SK-N-SH treated with all-trans-retinoic acid at 6 μM for 48 hours (cell line): ENCODE measurements at regions not wholly inside any gene's neighbourhood (a gene's known extent, or its start where the extent isn't known, plus 50 kb on each side); places are given as distances from the start of the nearest gene placed in this dataset.

Source experiments
- ATAC-seq: fragments of 200-7000 bp; cut with Tn5 transposase; 3 replicates; pipeline ENCODE4 v1.9.1; 2020; ENCODE audit warnings: mild to moderate bottlenecking, moderate library complexity
- ARNTL ChIP-seq: fragments of 450-650 bp; formaldehyde crosslinking; IDR thresholded peaks from 2 replicates; pipeline ENCODE4 v1.5.0; 2020; ENCODE audit warnings: low read depth, mild to moderate bottlenecking, moderate library complexity, borderline replicate concordance
- BACH2 ChIP-seq: fragments of 250-450 bp; sonication (Bioruptor Pico); IDR thresholded peaks from 2 replicates; pipeline ENCODE4 v1.9.0; 2021; ENCODE audit warnings: mild to moderate bottlenecking, borderline replicate concordance
- CREB5 ChIP-seq: fragments of 250-450 bp; sonication (Bioruptor Pico); IDR thresholded peaks from 2 replicates; pipeline ENCODE4 v1.5.1; 2020; ENCODE audit warnings: low read depth, mild to moderate bottlenecking, moderate library complexity
- CSDC2 ChIP-seq: fragments of 250-450 bp; sonication (Bioruptor Pico); IDR thresholded peaks from 2 replicates; pipeline ENCODE4 v1.5.0; 2020; ENCODE audit warnings: mild to moderate bottlenecking, moderate library complexity
- CSRNP3 ChIP-seq: fragments of 250-450 bp; sonication (Bioruptor Pico); IDR thresholded peaks from 2 replicates; pipeline ENCODE4 v1.5.1; 2021; ENCODE audit warnings: mild to moderate bottlenecking, moderate library complexity
- ESRRG ChIP-seq: fragments of 250-450 bp; sonication (Bioruptor Pico); IDR thresholded peaks from 2 replicates; pipeline ENCODE4 v1.6.1; 2021; ENCODE audit warnings: mild to moderate bottlenecking
- GLIS3 ChIP-seq: fragments of 250-450 bp; sonication (Bioruptor Pico); IDR thresholded peaks from 2 replicates; pipeline ENCODE4 v1.5.0; 2020; ENCODE audit warnings: mild to moderate bottlenecking, moderate library complexity
- ISL1 ChIP-seq: fragments of 250-450 bp; sonication (Bioruptor Pico); IDR thresholded peaks from 2 replicates; pipeline ENCODE4 v2.1.2; 2022; ENCODE audit warnings: mild to moderate bottlenecking, moderate library complexity
- OSR1 ChIP-seq: fragments of 250-450 bp; sonication (Bioruptor Pico); IDR thresholded peaks from 2 replicates; pipeline ENCODE4 v1.8.0; 2022; ENCODE audit warnings: moderate library complexity, mild to moderate bottlenecking, inconsistent platforms
- PATZ1 ChIP-seq: fragments of 250-450 bp; sonication (Bioruptor Pico); IDR thresholded peaks from 2 replicates; pipeline ENCODE4 v1.8.0; 2020; ENCODE audit warnings: mild to moderate bottlenecking, moderate library complexity, borderline replicate concordance
- POU6F1 ChIP-seq: fragments of 250-450 bp; sonication (Bioruptor Pico); IDR thresholded peaks from 2 replicates; pipeline ENCODE4 v1.8.0; 2021; ENCODE audit warnings: low read depth, mild to moderate bottlenecking, moderate library complexity, borderline replicate concordance
- PPARA ChIP-seq: fragments of 250-450 bp; sonication (Bioruptor Pico); IDR thresholded peaks from 2 replicates; pipeline ENCODE4 v1.5.0; 2020; ENCODE audit warnings: mild to moderate bottlenecking, borderline replicate concordance
- RARB ChIP-seq: fragments of 250-450 bp; sonication (Bioruptor Pico); IDR thresholded peaks from 2 replicates; pipeline ENCODE4 v1.8.0; 2021; ENCODE audit warnings: mild to moderate bottlenecking, moderate library complexity
- TCF4 ChIP-seq: fragments of 250-450 bp; sonication (Bioruptor Pico); IDR thresholded peaks from 2 replicates; pipeline ENCODE4 v1.8.0; 2021; ENCODE audit warnings: mild to moderate bottlenecking, moderate library complexity, borderline replicate concordance
- TOX ChIP-seq: fragments of 250-450 bp; sonication (Bioruptor Pico); IDR thresholded peaks from 2 replicates; pipeline ENCODE4 v1.8.0; 2021; ENCODE audit warnings: mild to moderate bottlenecking, moderate library complexity, borderline replicate concordance
- TSHZ2 ChIP-seq: fragments of 250-450 bp; sonication (Bioruptor Pico); IDR thresholded peaks from 2 replicates; pipeline ENCODE4 v1.5.0; 2020; ENCODE audit warnings: mild to moderate bottlenecking, moderate library complexity
- ZC3H10 ChIP-seq: fragments of 250-450 bp; sonication (Bioruptor Pico); IDR thresholded peaks from 2 replicates; pipeline ENCODE4 v1.5.1; 2021; ENCODE audit warnings: mild to moderate bottlenecking, moderate library complexity
- ZFP3 ChIP-seq: fragments of 250-450 bp; sonication (Bioruptor Pico); IDR thresholded peaks from 2 replicates; pipeline ENCODE4 v1.5.0; 2020; ENCODE audit warnings: mild to moderate bottlenecking, moderate library complexity
- ZNF565 ChIP-seq: fragments of 450-650 bp; formaldehyde crosslinking; conservative IDR thresholded peaks from 2 replicates; pipeline ENCODE4 v1.5.0; 2020; ENCODE audit warnings: low read depth, mild to moderate bottlenecking, moderate library complexity
- ZNF70 ChIP-seq: fragments of 450-650 bp; formaldehyde crosslinking; IDR thresholded peaks from 2 replicates; pipeline ENCODE4 v1.5.0; 2020; ENCODE audit warnings: mild to moderate bottlenecking, moderate library complexity
- ZNF8 ChIP-seq: fragments of 450-650 bp; formaldehyde crosslinking; IDR thresholded peaks from 2 replicates; pipeline ENCODE4 v1.5.0; 2020; ENCODE audit warnings: mild to moderate bottlenecking, moderate library complexity

GRCh38 chr9:22363421-22363887, 83.2 kb upstream of the DMRTA1 start:
- ATAC-seq: no peak
- TF ChIP-seq ARNTL (CRISPR knock-in tag) (no peak), TOX (CRISPR knock-in tag) (no peak), ZNF8 (CRISPR knock-in tag) (no peak), PATZ1 (CRISPR knock-in tag) (no peak), CREB5 (CRISPR knock-in tag) (no peak), TSHZ2 (no peak), GLIS3 (no peak), POU6F1 (CRISPR knock-in tag) (no peak), PPARA (CRISPR knock-in tag) (no peak), ZFP3 (no peak), TCF4 (no peak), RARB (no peak), CSDC2 (CRISPR knock-in tag) (no peak), BACH2 (no peak), ZNF70 (CRISPR knock-in tag) (no peak), ISL1 (CRISPR knock-in tag) (no peak)
- TF ChIP-seq, all 23 proteins: peak for 0

- no peak for ATAC-seq
- no peak for TF ChIP-seq PATZ1 (CRISPR knock-in tag)
- TF ChIP-seq ARNTL (CRISPR knock-in tag): no peak
- TF ChIP-seq TCF4: no peak
- no peak for TF ChIP-seq RARB
- no peak for TF ChIP-seq OSR1 (CRISPR knock-in tag)
- no peak for TF ChIP-seq CSDC2 (CRISPR knock-in tag)
- no peak for TF ChIP-seq ZNF70 (CRISPR knock-in tag)
- no peak for TF ChIP-seq POU6F1 (CRISPR knock-in tag)
- TF ChIP-seq ZFP3: no peak
- TF ChIP-seq PPARA (CRISPR knock-in tag): no peak
- TF ChIP-seq ZNF565 (CRISPR knock-in tag): no peak
- no peak for TF ChIP-seq ZC3H10 (CRISPR knock-in tag)
- TF ChIP-seq CREB5 (CRISPR knock-in tag): no peak
- no peak for TF ChIP-seq TSHZ2
- TF ChIP-seq CSRNP3 (CRISPR knock-in tag): no peak
- no peak for TF ChIP-seq GLIS3
- TF ChIP-seq BACH2: no peak
- TF ChIP-seq ESRRG (CRISPR knock-in tag): no peak
- TF ChIP-seq ISL1 (CRISPR knock-in tag): no peak
Observed at GRCh38 chr9:22373636-22374035, 73.0 kb upstream of the DMRTA1 start.
